K562 (cell line): ENCODE measurements at regions not wholly inside any gene's neighbourhood (a gene's known extent, or its start where the extent isn't known, plus 50 kb on each side); places are given as distances from the start of the nearest gene placed in this dataset.

Experiments used
- BRD4 ChIP-seq: fragments of 200-600 bp; sonication (generic); IDR thresholded peaks from 2 replicates; pipeline ENCODE4 v1.6.1; 2017; ENCODE audit warnings: inconsistent platforms
- ELK1 ChIP-seq: sonication (generic); formaldehyde crosslinking; IDR thresholded peaks from 2 replicates; pipeline ENCODE4 v1.8.1; 2022; ENCODE audit warnings: missing genetic modification reagents
- FOXA1 ChIP-seq: fragments of 450-650 bp; IDR thresholded peaks from 2 replicates; pipeline ENCODE4 v1.6.1; 2016; ENCODE audit warnings: mild to moderate bottlenecking, borderline replicate concordance
- GTF3C2 ChIP-seq: IDR thresholded peaks from 3 replicates; pipeline ENCODE4 v1.6.1; 2011; ENCODE audit warnings: borderline replicate concordance, mild to moderate bottlenecking, moderate library complexity; ENCODE audit not compliant: insufficient read length; ENCODE audit errors: extremely low read depth
- MTA3 ChIP-seq: fragments of 450-650 bp; formaldehyde crosslinking; IDR thresholded peaks from 2 replicates; pipeline ENCODE4 v1.6.1; 2017; ENCODE audit warnings: mild to moderate bottlenecking, borderline replicate concordance
- NFE2 ChIP-seq: IDR thresholded peaks from 2 replicates; pipeline ENCODE4 v1.6.1; 2014; ENCODE audit warnings: antibody characterized with exemption, low read depth
- OTX1 ChIP-seq: fragments of 450-650 bp; formaldehyde crosslinking; IDR thresholded peaks from 2 replicates; pipeline ENCODE4 v1.4.0; 2022; ENCODE audit warnings: mild to moderate bottlenecking
- SPI1 ChIP-seq: IDR thresholded peaks from 2 replicates; pipeline ENCODE4 v1.6.1; 2011; ENCODE audit warnings: low read depth, low read length, control low read depth, borderline replicate concordance
- ZC3H11A ChIP-seq: IDR thresholded peaks from 2 replicates; pipeline ENCODE4 v1.6.1; 2012; ENCODE audit warnings: low read depth, low read length, improper control_type of control experiment
- ZFP1 ChIP-seq: fragments of 450-650 bp; formaldehyde crosslinking; IDR thresholded peaks from 2 replicates; pipeline ENCODE4 v1.4.0; 2020; ENCODE audit warnings: mild to moderate bottlenecking, mixed read lengths
- ZNF224 ChIP-seq: sonication (generic); formaldehyde crosslinking; IDR thresholded peaks from 2 replicates; pipeline ENCODE4 v1.8.0; 2022; ENCODE audit warnings: mild to moderate bottlenecking, missing genetic modification reagents
- ZNF282 ChIP-seq: sonication (generic); formaldehyde crosslinking; IDR thresholded peaks from 2 replicates; pipeline ENCODE4 v1.8.1; 2023; ENCODE audit warnings: missing genetic modification reagents
- TF ChIP-seq, protein P1 (sequence below): fragments of 250-450 bp; sonication (Bioruptor Pico); IDR thresholded peaks from 2 replicates; pipeline ENCODE4 v1.6.1; 2021; ENCODE audit warnings: mild to moderate bottlenecking
- TF ChIP-seq, protein P2 (sequence below): fragments of 450-650 bp; conservative IDR thresholded peaks from 2 replicates; pipeline ENCODE4 v1.6.1; 2016; ENCODE audit warnings: missing genetic modification characterization, low read depth, mild to moderate bottlenecking, missing compliant biosample characterization, moderate library complexity
- TF ChIP-seq, protein P3 (sequence below), 2 experiments: IDR thresholded peaks in 1 of 2; conservative IDR thresholded peaks in 1 of 2; 2 replicates each; pipeline ENCODE4 v1.6.1; 2016; ENCODE audit warnings: low read depth in 2 of 2, mild to moderate bottlenecking in 1 of 2, missing compliant biosample characterization in 1 of 2, missing genetic modification characterization in 1 of 2, moderate library complexity in 1 of 2

- TF ChIP-seq, protein P1, sequence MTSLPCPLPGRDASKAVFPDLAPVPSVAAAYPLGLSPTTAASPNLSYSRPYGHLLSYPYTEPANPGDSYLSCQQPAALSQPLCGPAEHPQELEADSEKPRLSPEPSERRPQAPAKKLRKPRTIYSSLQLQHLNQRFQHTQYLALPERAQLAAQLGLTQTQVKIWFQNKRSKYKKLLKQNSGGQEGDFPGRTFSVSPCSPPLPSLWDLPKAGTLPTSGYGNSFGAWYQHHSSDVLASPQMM (CRISPR knock-in tag) = no peak
- no peak for TF ChIP-seq ELK1 (CRISPR knock-in tag)
- TF ChIP-seq, protein P2, sequence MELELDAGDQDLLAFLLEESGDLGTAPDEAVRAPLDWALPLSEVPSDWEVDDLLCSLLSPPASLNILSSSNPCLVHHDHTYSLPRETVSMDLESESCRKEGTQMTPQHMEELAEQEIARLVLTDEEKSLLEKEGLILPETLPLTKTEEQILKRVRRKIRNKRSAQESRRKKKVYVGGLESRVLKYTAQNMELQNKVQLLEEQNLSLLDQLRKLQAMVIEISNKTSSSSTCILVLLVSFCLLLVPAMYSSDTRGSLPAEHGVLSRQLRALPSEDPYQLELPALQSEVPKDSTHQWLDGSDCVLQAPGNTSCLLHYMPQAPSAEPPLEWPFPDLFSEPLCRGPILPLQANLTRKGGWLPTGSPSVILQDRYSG = no peak
- TF ChIP-seq BRD4 = no peak
- no peak for TF ChIP-seq GTF3C2
- no peak for TF ChIP-seq ZFP1
- TF ChIP-seq, protein P3, sequence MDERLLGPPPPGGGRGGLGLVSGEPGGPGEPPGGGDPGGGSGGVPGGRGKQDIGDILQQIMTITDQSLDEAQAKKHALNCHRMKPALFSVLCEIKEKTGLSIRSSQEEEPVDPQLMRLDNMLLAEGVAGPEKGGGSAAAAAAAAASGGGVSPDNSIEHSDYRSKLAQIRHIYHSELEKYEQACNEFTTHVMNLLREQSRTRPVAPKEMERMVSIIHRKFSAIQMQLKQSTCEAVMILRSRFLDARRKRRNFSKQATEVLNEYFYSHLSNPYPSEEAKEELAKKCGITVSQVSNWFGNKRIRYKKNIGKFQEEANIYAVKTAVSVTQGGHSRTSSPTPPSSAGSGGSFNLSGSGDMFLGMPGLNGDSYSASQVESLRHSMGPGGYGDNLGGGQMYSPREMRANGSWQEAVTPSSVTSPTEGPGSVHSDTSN (CRISPR knock-in tag; IDR thresholded peaks at IDR 0.05; ENCODE audit: low read depth) = no peak
- TF ChIP-seq, protein P3 (tag; conservative IDR thresholded peaks at IDR 0.05; ENCODE audit: low read depth) = no peak
- TF ChIP-seq OTX1 = no peak
- no peak for TF ChIP-seq ZC3H11A
- no peak for TF ChIP-seq FOXA1
- no peak for TF ChIP-seq NFE2
- TF ChIP-seq SPI1 = no peak
- TF ChIP-seq MTA3 = no peak
- no peak for TF ChIP-seq ZNF282 (CRISPR knock-in tag)
- TF ChIP-seq ZNF224 = no peak
Observed at GRCh38 chr6:142697001-142697335, 248.0 kb downstream of the HIVEP2 start (continued).
